ENCODE measurements at regions not wholly inside any gene's neighbourhood (a gene's known extent, or its start where the extent isn't known, plus 50 kb on each side); places are given as distances from the start of the nearest gene placed in this dataset.
A peak's percentile ranks its signal among the peaks of the same experiment; 100 is the strongest.

- Histone ChIP-seq H3K27me3 (ENCODE audit: control insufficient read depth, insufficient read depth, low read length) (no peaks in the 10 kb centered on the region), H3K36me3 (ENCODE audit: control insufficient read depth, insufficient read depth, low read length) (no peaks in the 10 kb centered on the region), H3K4me3 (ENCODE audit: low read depth, low read length) (no peak overlapping the region)
- no peak for DNase-seq (ENCODE audit: low read depth)
- TF ChIP-seq CTCF (IDR thresholded peaks at IDR 0.05; ENCODE audit: insufficient read depth, low read length, poor library complexity, severe bottlenecking) = no peak
Measured at GRCh38 chr10:130339911-130340310, 203.7 kb downstream of the GLRX3 start.

GRCh38 chr10:130340816-130341215 lies 204.6 kb downstream of the GLRX3 start:
- no peaks in the 10 kb centered on the region for H3K36me3 ChIP-seq (ENCODE audit: control insufficient read depth, insufficient read depth, low read length)
- no peaks in the 10 kb centered on the region for H3K27me3 ChIP-seq (ENCODE audit: control insufficient read depth, insufficient read depth, low read length)
- TF ChIP-seq CTCF (IDR thresholded peaks at IDR 0.05; ENCODE audit: insufficient read depth, low read length, poor library complexity, severe bottlenecking) = no peak
- no peak for DNase-seq (ENCODE audit: low read depth)
- H3K4me3 ChIP-seq (ENCODE audit: low read depth, low read length) = no peak overlapping the region

- H3K36me3 ChIP-seq (ENCODE audit: control insufficient read depth, insufficient read depth, low read length) = no peaks in the 10 kb centered on the region
- H3K27me3 ChIP-seq (ENCODE audit: control insufficient read depth, insufficient read depth, low read length) = no peaks in the 10 kb centered on the region
- peak; percentile 20 for TF ChIP-seq CTCF (IDR thresholded peaks at IDR 0.05; ENCODE audit: insufficient read depth, low read length, poor library complexity, severe bottlenecking)
- H3K4me3 ChIP-seq (ENCODE audit: low read depth, low read length) = no peak overlapping the region
- DNase-seq (ENCODE audit: low read depth) = no peak
Measured at GRCh38 chr10:130341356-130341755, 205.2 kb downstream of the GLRX3 start.

- TF ChIP-seq CTCF (IDR thresholded peaks at IDR 0.05; ENCODE audit: insufficient read depth, low read length, poor library complexity, severe bottlenecking) = no peak
- H3K36me3 ChIP-seq (ENCODE audit: control insufficient read depth, insufficient read depth, low read length) = no peaks in the 10 kb centered on the region
Measured at GRCh38 chr10:130345728-130346127, 209.5 kb downstream of the GLRX3 start.

GRCh38 chr10:130350996-130351395 lies 214.8 kb downstream of the GLRX3 start:
- no peak for TF ChIP-seq CTCF (IDR thresholded peaks at IDR 0.05; ENCODE audit: insufficient read depth, low read length, poor library complexity, severe bottlenecking)
- no peaks in the 10 kb centered on the region for H3K36me3 ChIP-seq (ENCODE audit: control insufficient read depth, insufficient read depth, low read length)
- DNase-seq (ENCODE audit: low read depth) = no peak
- no peak overlapping the region for H3K4me3 ChIP-seq (ENCODE audit: low read depth, low read length)
- H3K27me3 ChIP-seq (ENCODE audit: control insufficient read depth, insufficient read depth, low read length) = no peaks in the 10 kb centered on the region

More at GRCh38 chr10:130345728-130346127, 209.5 kb downstream of the GLRX3 start:
- no peaks in the 10 kb centered on the region for H3K27me3 ChIP-seq (ENCODE audit: control insufficient read depth, insufficient read depth, low read length)
- no peak for DNase-seq (ENCODE audit: low read depth)
- H3K4me3 ChIP-seq (ENCODE audit: low read depth, low read length) = no peak overlapping the region

GRCh38 chr10:130351466-130352290 lies 215.5 kb downstream of the GLRX3 start:
- DNase-seq (ENCODE audit: low read depth) = no peak
- Histone ChIP-seq H3K36me3 (ENCODE audit: control insufficient read depth, insufficient read depth, low read length) (no peaks in the 10 kb centered on the region), H3K4me3 (ENCODE audit: low read depth, low read length) (no peak overlapping the region), H3K27me3 (ENCODE audit: control insufficient read depth, insufficient read depth, low read length) (no peaks in the 10 kb centered on the region)
- no peak for TF ChIP-seq CTCF (IDR thresholded peaks at IDR 0.05; ENCODE audit: insufficient read depth, low read length, poor library complexity, severe bottlenecking)
